SK-N-SH treated with all-trans-retinoic acid at 6 μM for 48 hours (cell line): ENCODE measurements at regions not wholly inside any gene's neighbourhood (a gene's known extent, or its start where the extent isn't known, plus 50 kb on each side); places are given as distances from the start of the nearest gene placed in this dataset.

Experiments used
- ATAC-seq: fragments of 200-7000 bp; cut with Tn5 transposase; 3 replicates; pipeline ENCODE4 v1.9.1; 2020; ENCODE audit warnings: mild to moderate bottlenecking, moderate library complexity
- ARNTL ChIP-seq: fragments of 450-650 bp; formaldehyde crosslinking; IDR thresholded peaks from 2 replicates; pipeline ENCODE4 v1.5.0; 2020; ENCODE audit warnings: low read depth, mild to moderate bottlenecking, moderate library complexity, borderline replicate concordance
- BACH2 ChIP-seq: fragments of 250-450 bp; sonication (Bioruptor Pico); IDR thresholded peaks from 2 replicates; pipeline ENCODE4 v1.9.0; 2021; ENCODE audit warnings: mild to moderate bottlenecking, borderline replicate concordance
- CSDC2 ChIP-seq: fragments of 250-450 bp; sonication (Bioruptor Pico); IDR thresholded peaks from 2 replicates; pipeline ENCODE4 v1.5.0; 2020; ENCODE audit warnings: mild to moderate bottlenecking, moderate library complexity
- CSRNP3 ChIP-seq: fragments of 250-450 bp; sonication (Bioruptor Pico); IDR thresholded peaks from 2 replicates; pipeline ENCODE4 v1.5.1; 2021; ENCODE audit warnings: mild to moderate bottlenecking, moderate library complexity
- ESRRG ChIP-seq: fragments of 250-450 bp; sonication (Bioruptor Pico); IDR thresholded peaks from 2 replicates; pipeline ENCODE4 v1.6.1; 2021; ENCODE audit warnings: mild to moderate bottlenecking
- GLIS3 ChIP-seq: fragments of 250-450 bp; sonication (Bioruptor Pico); IDR thresholded peaks from 2 replicates; pipeline ENCODE4 v1.5.0; 2020; ENCODE audit warnings: mild to moderate bottlenecking, moderate library complexity
- ISL1 ChIP-seq: fragments of 250-450 bp; sonication (Bioruptor Pico); IDR thresholded peaks from 2 replicates; pipeline ENCODE4 v2.1.2; 2022; ENCODE audit warnings: mild to moderate bottlenecking, moderate library complexity
- PATZ1 ChIP-seq: fragments of 250-450 bp; sonication (Bioruptor Pico); IDR thresholded peaks from 2 replicates; pipeline ENCODE4 v1.8.0; 2020; ENCODE audit warnings: mild to moderate bottlenecking, moderate library complexity, borderline replicate concordance
- POU6F1 ChIP-seq: fragments of 250-450 bp; sonication (Bioruptor Pico); IDR thresholded peaks from 2 replicates; pipeline ENCODE4 v1.8.0; 2021; ENCODE audit warnings: low read depth, mild to moderate bottlenecking, moderate library complexity, borderline replicate concordance
- PPARA ChIP-seq: fragments of 250-450 bp; sonication (Bioruptor Pico); IDR thresholded peaks from 2 replicates; pipeline ENCODE4 v1.5.0; 2020; ENCODE audit warnings: mild to moderate bottlenecking, borderline replicate concordance
- RARB ChIP-seq: fragments of 250-450 bp; sonication (Bioruptor Pico); IDR thresholded peaks from 2 replicates; pipeline ENCODE4 v1.8.0; 2021; ENCODE audit warnings: mild to moderate bottlenecking, moderate library complexity
- SNAI2 ChIP-seq: fragments of 250-450 bp; sonication (Bioruptor Pico); IDR thresholded peaks from 2 replicates; pipeline ENCODE4 v1.5.0; 2020; ENCODE audit warnings: mild to moderate bottlenecking, moderate library complexity
- TCF4 ChIP-seq: fragments of 250-450 bp; sonication (Bioruptor Pico); IDR thresholded peaks from 2 replicates; pipeline ENCODE4 v1.8.0; 2021; ENCODE audit warnings: mild to moderate bottlenecking, moderate library complexity, borderline replicate concordance
- TOX ChIP-seq: fragments of 250-450 bp; sonication (Bioruptor Pico); IDR thresholded peaks from 2 replicates; pipeline ENCODE4 v1.8.0; 2021; ENCODE audit warnings: mild to moderate bottlenecking, moderate library complexity, borderline replicate concordance
- TSHZ2 ChIP-seq: fragments of 250-450 bp; sonication (Bioruptor Pico); IDR thresholded peaks from 2 replicates; pipeline ENCODE4 v1.5.0; 2020; ENCODE audit warnings: mild to moderate bottlenecking, moderate library complexity
- ZC3H10 ChIP-seq: fragments of 250-450 bp; sonication (Bioruptor Pico); IDR thresholded peaks from 2 replicates; pipeline ENCODE4 v1.5.1; 2021; ENCODE audit warnings: mild to moderate bottlenecking, moderate library complexity
- ZFP3 ChIP-seq: fragments of 250-450 bp; sonication (Bioruptor Pico); IDR thresholded peaks from 2 replicates; pipeline ENCODE4 v1.5.0; 2020; ENCODE audit warnings: mild to moderate bottlenecking, moderate library complexity
- ZFP30 ChIP-seq: fragments of 450-650 bp; formaldehyde crosslinking; IDR thresholded peaks from 2 replicates; pipeline ENCODE4 v1.5.0; 2022; ENCODE audit warnings: mild to moderate bottlenecking, moderate library complexity
- ZNF565 ChIP-seq: fragments of 450-650 bp; formaldehyde crosslinking; conservative IDR thresholded peaks from 2 replicates; pipeline ENCODE4 v1.5.0; 2020; ENCODE audit warnings: low read depth, mild to moderate bottlenecking, moderate library complexity
- ZNF70 ChIP-seq: fragments of 450-650 bp; formaldehyde crosslinking; IDR thresholded peaks from 2 replicates; pipeline ENCODE4 v1.5.0; 2020; ENCODE audit warnings: mild to moderate bottlenecking, moderate library complexity
- ZNF8 ChIP-seq: fragments of 450-650 bp; formaldehyde crosslinking; IDR thresholded peaks from 2 replicates; pipeline ENCODE4 v1.5.0; 2020; ENCODE audit warnings: mild to moderate bottlenecking, moderate library complexity
- TF ChIP-seq, protein P1 (sequence below): fragments of 250-450 bp; sonication (Bioruptor Pico); IDR thresholded peaks from 2 replicates; pipeline ENCODE4 v1.5.1; 2020; ENCODE audit warnings: low read depth, mild to moderate bottlenecking, moderate library complexity

GRCh38 chr6:159440911-159441703, 251.9 kb downstream of the SOD2 start:
- ATAC-seq = no peak
- no peak for TF ChIP-seq SNAI2 (CRISPR knock-in tag)
- TF ChIP-seq RARB (CRISPR knock-in tag) = no peak
- no peak for TF ChIP-seq TCF4
- no peak for TF ChIP-seq BACH2 (CRISPR knock-in tag)
- no peak for TF ChIP-seq ZFP3 (CRISPR knock-in tag)
- TF ChIP-seq ARNTL (CRISPR knock-in tag) = no peak
- no peak for TF ChIP-seq ZC3H10 (CRISPR knock-in tag)
- TF ChIP-seq GLIS3 (CRISPR knock-in tag) = no peak
- no peak for TF ChIP-seq ZFP30 (CRISPR knock-in tag)
- TF ChIP-seq ZNF70 (CRISPR knock-in tag) = no peak
- TF ChIP-seq ZNF565 (CRISPR knock-in tag) = no peak
- TF ChIP-seq, protein P1, sequence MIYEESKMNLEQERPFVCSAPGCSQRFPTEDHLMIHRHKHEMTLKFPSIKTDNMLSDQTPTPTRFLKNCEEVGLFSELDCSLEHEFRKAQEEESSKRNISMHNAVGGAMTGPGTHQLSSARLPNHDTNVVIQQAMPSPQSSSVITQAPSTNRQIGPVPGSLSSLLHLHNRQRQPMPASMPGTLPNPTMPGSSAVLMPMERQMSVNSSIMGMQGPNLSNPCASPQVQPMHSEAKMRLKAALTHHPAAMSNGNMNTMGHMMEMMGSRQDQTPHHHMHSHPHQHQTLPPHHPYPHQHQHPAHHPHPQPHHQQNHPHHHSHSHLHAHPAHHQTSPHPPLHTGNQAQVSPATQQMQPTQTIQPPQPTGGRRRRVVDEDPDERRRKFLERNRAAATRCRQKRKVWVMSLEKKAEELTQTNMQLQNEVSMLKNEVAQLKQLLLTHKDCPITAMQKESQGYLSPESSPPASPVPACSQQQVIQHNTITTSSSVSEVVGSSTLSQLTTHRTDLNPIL (CRISPR knock-in tag) = no peak
- TF ChIP-seq ESRRG (CRISPR knock-in tag) = no peak
- TF ChIP-seq POU6F1 = no peak
- no peak for TF ChIP-seq PATZ1
- TF ChIP-seq PPARA (CRISPR knock-in tag) = no peak
- TF ChIP-seq TOX (CRISPR knock-in tag) = no peak
- TF ChIP-seq ZNF8 (CRISPR knock-in tag) = no peak
- no peak for TF ChIP-seq ISL1 (CRISPR knock-in tag)

- TF ChIP-seq TCF4 = no peak
- no peak for TF ChIP-seq POU6F1
- no peak for TF ChIP-seq TOX (CRISPR knock-in tag)
- no peak for TF ChIP-seq ARNTL (CRISPR knock-in tag)
- TF ChIP-seq SNAI2 (CRISPR knock-in tag) = no peak
- TF ChIP-seq TSHZ2 (CRISPR knock-in tag) = no peak
- no peak for TF ChIP-seq RARB (CRISPR knock-in tag)
- no peak for TF ChIP-seq ISL1 (CRISPR knock-in tag)
- ATAC-seq = no peak
These were observed 252.7 kb downstream of the SOD2 start for GRCh38 chr6:159440349-159440748.

DNA sequence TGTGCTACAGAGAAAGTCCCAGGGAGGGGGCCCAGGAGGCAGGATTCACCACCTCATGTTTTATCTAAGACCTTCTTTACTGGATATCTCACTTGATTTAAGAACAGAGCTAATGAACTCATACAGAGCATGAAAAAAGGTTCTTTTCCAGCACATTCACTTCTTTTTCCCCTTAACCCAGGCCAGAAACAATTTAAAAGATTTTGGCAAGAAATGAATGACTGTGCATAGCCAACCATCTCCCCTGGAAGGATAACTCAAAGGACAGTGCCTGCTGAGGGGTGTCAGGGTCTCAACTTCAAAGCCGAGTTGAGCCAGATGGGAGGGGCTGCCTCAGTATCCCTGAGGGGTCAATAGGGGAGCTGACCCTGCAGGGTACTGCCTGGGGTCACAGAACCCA, 253.4 kb downstream of the SOD2 start:
- no peak for ATAC-seq

More for the DNA sequence above, 253.4 kb downstream of the SOD2 start:
- TF ChIP-seq PATZ1 = no peak
- no peak for TF ChIP-seq ZNF565 (CRISPR knock-in tag)
- no peak for TF ChIP-seq CSRNP3
- TF ChIP-seq GLIS3 (CRISPR knock-in tag) = no peak
- TF ChIP-seq PPARA (CRISPR knock-in tag) = no peak
- TF ChIP-seq SNAI2 (CRISPR knock-in tag) = no peak
- no peak for TF ChIP-seq BACH2 (CRISPR knock-in tag)
- TF ChIP-seq TCF4 = no peak
- no peak for TF ChIP-seq CSDC2 (CRISPR knock-in tag)
- TF ChIP-seq, protein P1 (CRISPR knock-in tag) = no peak
